GM10847 (cell line): ENCODE measurements at regions not wholly inside any gene's neighbourhood (a gene's known extent, or its start where the extent isn't known, plus 50 kb on each side); places are given as distances from the start of the nearest gene placed in this dataset.

ENCODE experiments used
- POLR2A ChIP-seq: IDR thresholded peaks from 2 replicates; pipeline ENCODE4 v1.6.1; 2011; ENCODE audit not compliant: insufficient read length; ENCODE audit errors: extremely low read depth

- TF ChIP-seq POLR2A = no peak
These were observed 314.9 kb upstream of the DIPK2B start for GRCh38 chrX:45515262-45516215.

DNA sequence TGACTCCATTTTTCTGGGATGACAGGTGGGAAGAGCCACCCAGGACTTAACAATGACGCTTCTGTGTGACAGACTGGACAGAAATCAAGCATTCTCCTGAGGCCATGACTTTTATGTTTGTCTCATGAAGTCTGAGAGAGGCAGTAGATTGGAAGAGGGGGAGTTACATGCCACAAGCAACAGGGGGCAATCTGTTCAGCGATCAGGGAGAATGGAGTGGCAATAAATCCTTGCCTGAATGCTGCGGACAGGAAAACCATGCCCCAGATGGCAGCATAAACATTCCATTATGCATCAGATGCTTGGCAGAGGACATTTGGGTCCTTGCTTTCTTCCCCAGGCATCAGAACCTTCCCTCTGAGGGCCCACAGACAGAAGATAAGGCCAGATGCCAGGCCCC lies 312.4 kb upstream of the DIPK2B start:
- no peak for TF ChIP-seq POLR2A

DNA sequence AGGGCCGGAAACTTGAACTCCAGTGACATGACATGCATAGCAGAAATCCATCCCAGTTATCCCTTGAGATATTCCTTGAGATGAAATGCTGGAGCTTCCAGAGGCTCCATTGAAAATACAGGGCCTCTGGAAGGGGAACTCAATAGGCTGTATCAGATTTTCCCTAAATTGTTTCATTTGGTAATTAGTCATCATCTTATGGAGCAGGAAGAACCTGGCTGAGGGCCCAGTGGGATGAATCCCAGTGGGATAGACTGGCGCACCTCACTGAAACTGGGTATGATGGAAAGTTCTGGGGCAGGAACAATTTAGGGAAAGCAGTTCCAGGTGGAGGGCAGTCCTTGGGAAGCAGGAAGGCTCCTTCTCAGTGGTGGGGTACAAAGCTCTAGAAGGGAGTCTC lies 307.8 kb upstream of the DIPK2B start:
- no peak for TF ChIP-seq POLR2A

- TF ChIP-seq POLR2A = no peak
These were observed 305.6 kb upstream of the DIPK2B start for GRCh38 chrX:45506149-45506730.

- no peak for TF ChIP-seq POLR2A
These were observed 304.5 kb upstream of the DIPK2B start for GRCh38 chrX:45505214-45505613.

DNA sequence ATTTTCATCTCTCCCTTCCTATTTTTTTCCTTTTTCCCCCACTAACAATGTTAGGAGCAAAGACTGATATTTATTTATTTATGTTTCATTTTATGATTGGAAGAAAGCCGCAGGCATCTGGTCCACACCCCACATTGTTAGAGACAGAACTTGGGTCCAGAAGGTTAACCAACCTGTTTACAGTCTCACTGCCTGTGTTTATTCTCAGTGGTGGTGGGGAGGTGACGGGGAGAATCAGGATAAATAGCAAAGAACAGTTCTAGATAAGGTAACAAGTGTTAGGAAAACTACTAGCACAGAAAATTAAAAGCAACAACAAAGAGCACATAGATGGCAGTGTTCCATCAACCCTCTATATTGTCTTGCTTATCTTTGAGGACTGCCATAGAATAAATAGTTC lies 301.7 kb upstream of the DIPK2B start:
- no peak for TF ChIP-seq POLR2A

DNA sequence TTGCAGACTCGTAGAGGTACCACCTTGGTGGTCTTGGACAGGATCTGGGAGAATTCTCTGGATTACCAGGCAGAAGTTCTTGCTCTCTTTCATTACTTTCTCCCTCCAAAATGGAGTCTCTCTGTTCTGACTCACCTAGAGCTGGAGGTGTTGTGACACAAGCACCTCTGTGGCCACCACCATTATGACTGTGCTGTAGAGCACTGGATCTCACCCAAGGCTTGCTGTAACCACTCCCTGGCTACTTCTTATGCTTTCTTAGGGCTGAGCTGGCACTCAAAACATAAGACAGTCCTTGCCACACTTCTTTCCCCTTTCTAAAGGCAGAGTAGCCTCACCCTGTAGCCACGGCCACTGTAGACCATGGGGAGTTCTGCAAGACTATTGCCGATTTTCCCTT lies 296.6 kb upstream of the DIPK2B start:
- TF ChIP-seq POLR2A = no peak

GRCh38 chrX:45485719-45486118 lies 285.0 kb upstream of the DIPK2B start:
- no peak for TF ChIP-seq POLR2A

- no peak for TF ChIP-seq POLR2A
These were observed 279.3 kb upstream of the DIPK2B start for GRCh38 chrX:45479835-45480422.

- no peak for TF ChIP-seq POLR2A
These were observed 278.6 kb upstream of the DIPK2B start for GRCh38 chrX:45479196-45479834.

DNA sequence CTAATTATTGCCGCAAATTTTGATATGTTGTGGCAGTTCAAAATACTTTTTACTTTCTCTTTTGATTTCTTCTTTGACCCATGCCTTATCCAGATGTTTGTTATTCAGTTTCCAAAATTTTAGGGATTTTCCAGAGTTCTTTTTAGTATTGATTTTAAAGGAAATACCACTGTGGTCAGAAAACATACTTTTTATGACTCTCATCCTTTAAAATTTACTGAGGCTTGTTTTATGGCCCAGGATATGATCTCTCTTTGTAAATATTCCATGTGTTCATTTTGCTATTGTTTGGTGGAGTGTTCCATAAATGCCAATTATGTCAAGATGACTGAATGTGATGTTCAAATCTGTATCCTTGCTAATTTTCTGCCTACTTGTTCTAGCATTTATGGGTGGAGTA lies 272.3 kb upstream of the DIPK2B start:
- TF ChIP-seq POLR2A = no peak

DNA sequence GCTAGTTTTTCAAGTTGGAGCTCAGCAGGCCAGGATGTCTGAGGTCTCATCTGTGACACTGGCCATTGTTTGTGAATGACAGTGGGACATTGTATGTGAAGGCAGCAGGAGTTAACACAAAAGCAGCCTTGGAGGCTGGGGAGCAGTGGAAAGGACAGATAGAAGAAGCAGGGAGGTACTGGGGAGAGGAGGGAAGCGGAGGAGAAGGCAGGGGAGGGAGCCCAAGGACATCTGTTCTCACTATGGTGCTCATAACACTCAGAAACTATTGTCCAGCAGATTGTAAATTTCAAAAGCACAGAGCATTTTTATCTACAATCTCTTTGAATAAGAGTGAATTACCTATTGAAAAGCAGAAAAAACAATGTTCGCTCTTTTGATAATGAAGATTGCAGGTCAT lies 253.6 kb upstream of the DIPK2B start:
- TF ChIP-seq POLR2A = no peak

DNA sequence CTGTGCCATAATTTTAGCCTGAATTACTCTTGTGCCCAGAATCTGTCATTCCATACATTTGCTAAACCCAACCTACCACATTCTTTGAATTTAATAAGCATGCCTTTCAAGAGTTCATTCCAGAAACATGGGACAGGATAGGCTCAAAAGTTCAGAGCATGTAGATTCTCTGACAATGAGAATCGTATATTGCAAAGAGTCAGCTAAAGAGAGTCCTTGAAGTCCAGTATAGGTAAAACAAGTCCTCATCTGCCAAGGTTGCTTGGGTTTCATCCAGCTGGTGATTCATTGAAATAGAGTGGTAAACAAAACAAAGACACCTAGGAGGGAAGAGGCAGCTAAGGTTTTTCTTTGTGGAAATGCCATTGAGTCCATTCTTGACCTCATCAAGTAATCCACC lies 249.3 kb upstream of the DIPK2B start:
- TF ChIP-seq POLR2A = no peak

DNA sequence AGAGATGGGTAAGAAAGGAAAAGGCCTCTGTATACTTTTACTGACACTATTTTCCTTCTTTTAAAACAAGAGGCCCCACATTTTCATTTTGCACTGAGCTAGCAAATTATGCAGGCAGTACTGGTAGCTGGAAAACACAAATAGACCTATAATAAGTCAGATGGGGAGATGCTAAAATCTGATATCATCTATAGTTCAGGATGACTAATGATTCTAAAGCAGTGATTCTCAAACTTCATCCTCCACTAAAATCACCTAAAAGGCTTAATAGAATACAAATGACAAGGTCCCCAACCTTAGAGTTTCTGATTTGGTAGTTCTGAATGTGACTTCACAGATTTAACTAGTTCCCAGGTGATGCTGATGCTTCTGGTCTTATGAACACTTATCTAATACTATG lies 247.3 kb upstream of the DIPK2B start:
- no peak for TF ChIP-seq POLR2A

DNA sequence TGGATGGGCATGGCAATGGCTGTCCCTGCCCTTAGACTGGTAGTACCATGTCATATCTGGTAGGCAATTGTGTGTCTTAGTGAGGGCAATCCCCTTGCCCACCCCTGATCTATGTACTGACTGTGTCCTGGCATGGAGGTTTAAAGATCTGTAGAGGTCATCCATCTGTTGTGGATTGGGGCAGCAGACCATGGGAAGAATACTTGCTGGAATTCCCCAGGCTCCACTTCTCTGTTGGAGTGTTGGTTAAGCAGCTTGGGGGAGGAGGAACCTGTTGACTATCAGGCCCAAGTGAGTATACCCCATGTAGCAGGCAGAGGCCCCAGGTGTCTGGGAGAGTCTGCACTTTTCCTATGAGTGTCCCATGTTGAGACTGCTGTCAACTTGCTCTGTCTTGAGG lies 246.7 kb upstream of the DIPK2B start:
- TF ChIP-seq POLR2A = no peak
